Tibial nerve (tissue), 4 donors: ENCODE measurements at regions not wholly inside any gene's neighbourhood (a gene's known extent, or its start where the extent isn't known, plus 50 kb on each side); places are given as distances from the start of the nearest gene placed in this dataset.

Experiments used
- EP300 ChIP-seq, 2 donors: sonication (generic); formaldehyde crosslinking; IDR thresholded peaks; one replicate each; pipeline ENCODE4 v1.6.1; 2017; ENCODE audit warnings: antibody characterized with exemption in 2 of 2, mild to moderate bottlenecking in 1 of 2
- TF ChIP-seq, protein P1 (sequence below), 5 experiments: fragments of 200-600 bp in 3 of 5; fragments of 450-650 bp in 2 of 5; sonication (generic) in 3 of 5; IDR thresholded peaks; one replicate each; pipeline ENCODE4 v1.5.1; 2016 to 2019; ENCODE audit warnings: antibody characterized with exemption in 5 of 5, mild to moderate bottlenecking in 3 of 5, moderate library complexity in 2 of 5

- TF ChIP-seq, protein P1, sequence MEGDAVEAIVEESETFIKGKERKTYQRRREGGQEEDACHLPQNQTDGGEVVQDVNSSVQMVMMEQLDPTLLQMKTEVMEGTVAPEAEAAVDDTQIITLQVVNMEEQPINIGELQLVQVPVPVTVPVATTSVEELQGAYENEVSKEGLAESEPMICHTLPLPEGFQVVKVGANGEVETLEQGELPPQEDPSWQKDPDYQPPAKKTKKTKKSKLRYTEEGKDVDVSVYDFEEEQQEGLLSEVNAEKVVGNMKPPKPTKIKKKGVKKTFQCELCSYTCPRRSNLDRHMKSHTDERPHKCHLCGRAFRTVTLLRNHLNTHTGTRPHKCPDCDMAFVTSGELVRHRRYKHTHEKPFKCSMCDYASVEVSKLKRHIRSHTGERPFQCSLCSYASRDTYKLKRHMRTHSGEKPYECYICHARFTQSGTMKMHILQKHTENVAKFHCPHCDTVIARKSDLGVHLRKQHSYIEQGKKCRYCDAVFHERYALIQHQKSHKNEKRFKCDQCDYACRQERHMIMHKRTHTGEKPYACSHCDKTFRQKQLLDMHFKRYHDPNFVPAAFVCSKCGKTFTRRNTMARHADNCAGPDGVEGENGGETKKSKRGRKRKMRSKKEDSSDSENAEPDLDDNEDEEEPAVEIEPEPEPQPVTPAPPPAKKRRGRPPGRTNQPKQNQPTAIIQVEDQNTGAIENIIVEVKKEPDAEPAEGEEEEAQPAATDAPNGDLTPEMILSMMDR (IDR thresholded peaks at IDR 0.05), result no peak
- no peak for TF ChIP-seq EP300 (IDR thresholded peaks at IDR 0.05)
These were observed 223.7 kb upstream of the FAT4 start for GRCh38 chr4:125091101-125091500.
